Right renal cortex interstitium (tissue), 3 donors: ENCODE measurements at regions not wholly inside any gene's neighbourhood (a gene's known extent, or its start where the extent isn't known, plus 50 kb on each side); places are given as distances from the start of the nearest gene placed in this dataset.

ENCODE experiments used
- DNase-seq, 3 donors: peaks; one replicate each; pipeline ENCODE4 v3.0.0-alpha.2; 2013; ENCODE audit warnings: low read depth in 3 of 3, low spot score in 2 of 3

- no peak for DNase-seq
Measured at GRCh38 chr9:84393266-84393950, 52.9 kb upstream of the SLC28A3 start.

- DNase-seq = no peak
Measured at GRCh38 chr9:84394036-84394435, 53.5 kb upstream of the SLC28A3 start.

- peak; percentile 61 to 76 (median 63) for DNase-seq
Measured at GRCh38 chr9:84397151-84397728, 56.7 kb upstream of the SLC28A3 start.

- no peak for DNase-seq
Measured at GRCh38 chr9:84397822-84398221, 57.3 kb upstream of the SLC28A3 start.

GRCh38 chr9:84402517-84402916 is 62.0 kb upstream of the SLC28A3 start:
- no peak for DNase-seq

GRCh38 chr9:84403288-84403687 is 62.7 kb upstream of the SLC28A3 start:
- DNase-seq = no peak

GRCh38 chr9:84404095-84404686 is 63.6 kb upstream of the SLC28A3 start:
- DNase-seq = no peak

GRCh38 chr9:84405667-84406066 is 65.1 kb upstream of the SLC28A3 start:
- no peak for DNase-seq

- no peak for DNase-seq
Measured at GRCh38 chr9:84408416-84408815, 67.9 kb upstream of the SLC28A3 start.

- no peak for DNase-seq
Measured at GRCh38 chr9:84411683-84412267, 71.2 kb upstream of the SLC28A3 start.

- DNase-seq = no peak
Measured at GRCh38 chr9:84412654-84413053, 72.1 kb upstream of the SLC28A3 start.

- no peak for DNase-seq
Measured at GRCh38 chr9:84413301-84413700, 72.7 kb upstream of the SLC28A3 start.

- DNase-seq = no peak
Measured at GRCh38 chr9:84419031-84419602, 78.6 kb upstream of the SLC28A3 start.

- no peak for DNase-seq
Measured at GRCh38 chr9:84424931-84425330, 84.4 kb upstream of the SLC28A3 start.

GRCh38 chr9:84432746-84433145 is 92.2 kb upstream of the SLC28A3 start:
- DNase-seq = no peak

GRCh38 chr9:84435902-84436301 is 95.3 kb upstream of the SLC28A3 start:
- DNase-seq = no peak

- DNase-seq = no peak
Measured at GRCh38 chr9:84436386-84437109, 96.0 kb upstream of the SLC28A3 start.

- DNase-seq = no peak
Measured at GRCh38 chr9:84438391-84438790, 97.8 kb upstream of the SLC28A3 start.

- DNase-seq = no peak
Measured at GRCh38 chr9:84439250-84439649, 98.7 kb upstream of the SLC28A3 start.

GRCh38 chr9:84442712-84443111 is 102.2 kb upstream of the SLC28A3 start:
- no peak for DNase-seq

GRCh38 chr9:84445737-84446136 is 105.2 kb upstream of the SLC28A3 start:
- no peak for DNase-seq
